ENCODE measurements at regions not wholly inside any gene's neighbourhood (a gene's known extent, or its start where the extent isn't known, plus 50 kb on each side); places are given as distances from the start of the nearest gene placed in this dataset.
A peak's percentile ranks its signal among the peaks of the same experiment; 100 is the strongest.

GRCh38 chr4:23355258-23355657 lies 534.6 kb downstream of the PPARGC1A start:
- no peak for TF ChIP-seq CTCF (IDR thresholded peaks at IDR 0.05; ENCODE audit: unreplicated experiment)
- H3K27me3 Mint-ChIP-seq: no peaks in the 10 kb centered on the region
- H3K27ac Mint-ChIP-seq: no peak overlapping the region
- DNase-seq (ENCODE audit: low spot score, unreplicated experiment): no peak
- no peaks in the 10 kb centered on the region for H3K36me3 Mint-ChIP-seq (ENCODE audit: insufficient read depth)
- no peaks in the 10 kb centered on the region for H3K9me3 Mint-ChIP-seq (ENCODE audit: low read depth)
- no peaks in the 10 kb centered on the region for H3K4me1 Mint-ChIP-seq (ENCODE audit: low read depth)
- no peak overlapping the region for H3K4me3 Mint-ChIP-seq (ENCODE audit: low read depth)

- no peaks in the 10 kb centered on the region for H3K36me3 Mint-ChIP-seq (ENCODE audit: insufficient read depth)
- H3K4me1 Mint-ChIP-seq (ENCODE audit: low read depth): no peaks in the 10 kb centered on the region
- TF ChIP-seq CTCF (IDR thresholded peaks at IDR 0.05; ENCODE audit: unreplicated experiment): no peak
- no peak for DNase-seq (ENCODE audit: low spot score, unreplicated experiment)
- no peak overlapping the region for H3K27ac Mint-ChIP-seq
- no peaks in the 10 kb centered on the region for H3K9me3 Mint-ChIP-seq (ENCODE audit: low read depth)
- no peaks in the 10 kb centered on the region for H3K27me3 Mint-ChIP-seq
- H3K4me3 Mint-ChIP-seq (ENCODE audit: low read depth): no peak overlapping the region
These were observed 536.6 kb downstream of the PPARGC1A start for GRCh38 chr4:23353200-23353599.

GRCh38 chr4:23348789-23349498 lies 540.9 kb downstream of the PPARGC1A start:
- Mint-ChIP-seq H3K27me3 (no peaks in the 10 kb centered on the region), H3K4me1 (ENCODE audit: low read depth) (no peaks in the 10 kb centered on the region), H3K4me3 (ENCODE audit: low read depth) (no peak overlapping the region), H3K27ac (no peak overlapping the region), H3K9me3 (ENCODE audit: low read depth) (no peaks in the 10 kb centered on the region), H3K36me3 (ENCODE audit: insufficient read depth) (no peaks in the 10 kb centered on the region)
- DNase-seq (ENCODE audit: low spot score, unreplicated experiment): no peak
- no peak for TF ChIP-seq CTCF (IDR thresholded peaks at IDR 0.05; ENCODE audit: unreplicated experiment)

- DNase-seq (ENCODE audit: low spot score, unreplicated experiment): no peak
- no peaks in the 10 kb centered on the region for H3K36me3 Mint-ChIP-seq (ENCODE audit: insufficient read depth)
- peaks cover 4% of the 10 kb centered on the region for H3K9me3 Mint-ChIP-seq (ENCODE audit: low read depth)
- TF ChIP-seq CTCF (IDR thresholded peaks at IDR 0.05; ENCODE audit: unreplicated experiment): peak; percentile 56
- no peak overlapping the region for H3K27ac Mint-ChIP-seq
- no peaks in the 10 kb centered on the region for H3K27me3 Mint-ChIP-seq
- H3K4me3 Mint-ChIP-seq (ENCODE audit: low read depth): no peak overlapping the region
- peaks cover 3% of the 10 kb centered on the region for H3K4me1 Mint-ChIP-seq (ENCODE audit: low read depth)
These were observed 552.6 kb downstream of the PPARGC1A start for GRCh38 chr4:23337292-23337691.

GRCh38 chr4:23333946-23334878 lies 555.6 kb downstream of the PPARGC1A start:
- TF ChIP-seq CTCF (IDR thresholded peaks at IDR 0.05; ENCODE audit: unreplicated experiment): no peak
- no peak overlapping the region for H3K4me3 Mint-ChIP-seq (ENCODE audit: low read depth)
- H3K4me1 Mint-ChIP-seq (ENCODE audit: low read depth): peaks cover 3% of the 10 kb centered on the region
- H3K27ac Mint-ChIP-seq: no peak overlapping the region
- no peaks in the 10 kb centered on the region for H3K36me3 Mint-ChIP-seq (ENCODE audit: insufficient read depth)
- DNase-seq (ENCODE audit: low spot score, unreplicated experiment): no peak
- no peaks in the 10 kb centered on the region for H3K9me3 Mint-ChIP-seq (ENCODE audit: low read depth)
- no peaks in the 10 kb centered on the region for H3K27me3 Mint-ChIP-seq

All from progenitor cell of endocrine pancreas (in vitro differentiated cells).